ENCODE measurements at regions not wholly inside any gene's neighbourhood (a gene's known extent, or its start where the extent isn't known, plus 50 kb on each side); places are given as distances from the start of the nearest gene placed in this dataset.

- TF ChIP-seq POLR2A (IDR thresholded peaks at IDR 0.05) (no peak), CTCF (IDR thresholded peaks at IDR 0.05) (no peak)
Measured at GRCh38 chr7:153103202-153103601, 343.6 kb downstream of the ACTR3B start.

Measured in Peyer's patch (tissue), 4 donors.